H1 (cell line): ENCODE measurements at regions not wholly inside any gene's neighbourhood (a gene's known extent, or its start where the extent isn't known, plus 50 kb on each side); places are given as distances from the start of the nearest gene placed in this dataset.

ENCODE experiments used
- ASH2L ChIP-seq: fragments of 200-600, 300-600 bp; sonication (generic); IDR thresholded peaks from one replicate; pipeline ENCODE4 v1.7.1; 2017; ENCODE audit warnings: low read length
- CHD2 ChIP-seq: IDR thresholded peaks from 2 replicates; pipeline ENCODE4 v1.6.1; 2012; ENCODE audit warnings: low read length, improper control_type of control experiment
- GTF2F1 ChIP-seq: IDR thresholded peaks from 2 replicates; pipeline ENCODE4 v1.6.1; 2012; ENCODE audit warnings: low read depth, low read length, improper control_type of control experiment, borderline replicate concordance
- NANOG ChIP-seq: IDR thresholded peaks from 2 replicates; pipeline ENCODE4 v1.6.1; 2011; ENCODE audit warnings: low read length, low read depth, mild to moderate bottlenecking, inconsistent platforms; ENCODE audit not compliant: insufficient read depth, poor library complexity, severe bottlenecking
- SIRT6 ChIP-seq: IDR thresholded peaks from one replicate; pipeline ENCODE4 v1.7.1; 2012; ENCODE audit warnings: low read length, inconsistent platforms
- TAF1 ChIP-seq: IDR thresholded peaks from 2 replicates; pipeline ENCODE4 v1.6.1; 2011; ENCODE audit warnings: mild to moderate bottlenecking, low read depth, low read length
- TF ChIP-seq, protein P1 (sequence below): fragments of 300-600 bp; sonication (generic); IDR thresholded peaks from 2 replicates; pipeline ENCODE4 v1.7.1; 2012; ENCODE audit warnings: low read length, moderate library complexity, mild to moderate bottlenecking, inconsistent platforms; ENCODE audit not compliant: insufficient replicate concordance

DNA sequence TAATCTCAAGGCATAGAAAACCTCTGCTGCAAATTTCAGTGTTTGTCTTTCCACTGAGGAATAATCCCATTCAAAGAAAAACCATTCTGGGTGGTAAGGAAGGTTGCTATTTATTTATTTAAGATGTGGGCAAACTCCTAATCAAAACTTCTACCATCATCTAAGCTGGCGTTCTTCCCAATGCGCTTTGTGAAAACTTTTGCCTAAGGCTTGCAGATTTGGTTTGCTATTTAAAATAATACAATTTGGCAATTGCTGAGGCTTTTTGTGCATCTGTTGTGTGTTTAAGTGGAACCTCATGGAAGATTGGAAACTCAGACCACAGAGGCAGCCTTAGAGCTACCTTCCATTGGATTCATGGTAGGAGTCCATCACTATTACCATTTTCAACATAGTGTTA, 309.0 kb downstream of the BLID start (continued):
- TF ChIP-seq, protein P1, sequence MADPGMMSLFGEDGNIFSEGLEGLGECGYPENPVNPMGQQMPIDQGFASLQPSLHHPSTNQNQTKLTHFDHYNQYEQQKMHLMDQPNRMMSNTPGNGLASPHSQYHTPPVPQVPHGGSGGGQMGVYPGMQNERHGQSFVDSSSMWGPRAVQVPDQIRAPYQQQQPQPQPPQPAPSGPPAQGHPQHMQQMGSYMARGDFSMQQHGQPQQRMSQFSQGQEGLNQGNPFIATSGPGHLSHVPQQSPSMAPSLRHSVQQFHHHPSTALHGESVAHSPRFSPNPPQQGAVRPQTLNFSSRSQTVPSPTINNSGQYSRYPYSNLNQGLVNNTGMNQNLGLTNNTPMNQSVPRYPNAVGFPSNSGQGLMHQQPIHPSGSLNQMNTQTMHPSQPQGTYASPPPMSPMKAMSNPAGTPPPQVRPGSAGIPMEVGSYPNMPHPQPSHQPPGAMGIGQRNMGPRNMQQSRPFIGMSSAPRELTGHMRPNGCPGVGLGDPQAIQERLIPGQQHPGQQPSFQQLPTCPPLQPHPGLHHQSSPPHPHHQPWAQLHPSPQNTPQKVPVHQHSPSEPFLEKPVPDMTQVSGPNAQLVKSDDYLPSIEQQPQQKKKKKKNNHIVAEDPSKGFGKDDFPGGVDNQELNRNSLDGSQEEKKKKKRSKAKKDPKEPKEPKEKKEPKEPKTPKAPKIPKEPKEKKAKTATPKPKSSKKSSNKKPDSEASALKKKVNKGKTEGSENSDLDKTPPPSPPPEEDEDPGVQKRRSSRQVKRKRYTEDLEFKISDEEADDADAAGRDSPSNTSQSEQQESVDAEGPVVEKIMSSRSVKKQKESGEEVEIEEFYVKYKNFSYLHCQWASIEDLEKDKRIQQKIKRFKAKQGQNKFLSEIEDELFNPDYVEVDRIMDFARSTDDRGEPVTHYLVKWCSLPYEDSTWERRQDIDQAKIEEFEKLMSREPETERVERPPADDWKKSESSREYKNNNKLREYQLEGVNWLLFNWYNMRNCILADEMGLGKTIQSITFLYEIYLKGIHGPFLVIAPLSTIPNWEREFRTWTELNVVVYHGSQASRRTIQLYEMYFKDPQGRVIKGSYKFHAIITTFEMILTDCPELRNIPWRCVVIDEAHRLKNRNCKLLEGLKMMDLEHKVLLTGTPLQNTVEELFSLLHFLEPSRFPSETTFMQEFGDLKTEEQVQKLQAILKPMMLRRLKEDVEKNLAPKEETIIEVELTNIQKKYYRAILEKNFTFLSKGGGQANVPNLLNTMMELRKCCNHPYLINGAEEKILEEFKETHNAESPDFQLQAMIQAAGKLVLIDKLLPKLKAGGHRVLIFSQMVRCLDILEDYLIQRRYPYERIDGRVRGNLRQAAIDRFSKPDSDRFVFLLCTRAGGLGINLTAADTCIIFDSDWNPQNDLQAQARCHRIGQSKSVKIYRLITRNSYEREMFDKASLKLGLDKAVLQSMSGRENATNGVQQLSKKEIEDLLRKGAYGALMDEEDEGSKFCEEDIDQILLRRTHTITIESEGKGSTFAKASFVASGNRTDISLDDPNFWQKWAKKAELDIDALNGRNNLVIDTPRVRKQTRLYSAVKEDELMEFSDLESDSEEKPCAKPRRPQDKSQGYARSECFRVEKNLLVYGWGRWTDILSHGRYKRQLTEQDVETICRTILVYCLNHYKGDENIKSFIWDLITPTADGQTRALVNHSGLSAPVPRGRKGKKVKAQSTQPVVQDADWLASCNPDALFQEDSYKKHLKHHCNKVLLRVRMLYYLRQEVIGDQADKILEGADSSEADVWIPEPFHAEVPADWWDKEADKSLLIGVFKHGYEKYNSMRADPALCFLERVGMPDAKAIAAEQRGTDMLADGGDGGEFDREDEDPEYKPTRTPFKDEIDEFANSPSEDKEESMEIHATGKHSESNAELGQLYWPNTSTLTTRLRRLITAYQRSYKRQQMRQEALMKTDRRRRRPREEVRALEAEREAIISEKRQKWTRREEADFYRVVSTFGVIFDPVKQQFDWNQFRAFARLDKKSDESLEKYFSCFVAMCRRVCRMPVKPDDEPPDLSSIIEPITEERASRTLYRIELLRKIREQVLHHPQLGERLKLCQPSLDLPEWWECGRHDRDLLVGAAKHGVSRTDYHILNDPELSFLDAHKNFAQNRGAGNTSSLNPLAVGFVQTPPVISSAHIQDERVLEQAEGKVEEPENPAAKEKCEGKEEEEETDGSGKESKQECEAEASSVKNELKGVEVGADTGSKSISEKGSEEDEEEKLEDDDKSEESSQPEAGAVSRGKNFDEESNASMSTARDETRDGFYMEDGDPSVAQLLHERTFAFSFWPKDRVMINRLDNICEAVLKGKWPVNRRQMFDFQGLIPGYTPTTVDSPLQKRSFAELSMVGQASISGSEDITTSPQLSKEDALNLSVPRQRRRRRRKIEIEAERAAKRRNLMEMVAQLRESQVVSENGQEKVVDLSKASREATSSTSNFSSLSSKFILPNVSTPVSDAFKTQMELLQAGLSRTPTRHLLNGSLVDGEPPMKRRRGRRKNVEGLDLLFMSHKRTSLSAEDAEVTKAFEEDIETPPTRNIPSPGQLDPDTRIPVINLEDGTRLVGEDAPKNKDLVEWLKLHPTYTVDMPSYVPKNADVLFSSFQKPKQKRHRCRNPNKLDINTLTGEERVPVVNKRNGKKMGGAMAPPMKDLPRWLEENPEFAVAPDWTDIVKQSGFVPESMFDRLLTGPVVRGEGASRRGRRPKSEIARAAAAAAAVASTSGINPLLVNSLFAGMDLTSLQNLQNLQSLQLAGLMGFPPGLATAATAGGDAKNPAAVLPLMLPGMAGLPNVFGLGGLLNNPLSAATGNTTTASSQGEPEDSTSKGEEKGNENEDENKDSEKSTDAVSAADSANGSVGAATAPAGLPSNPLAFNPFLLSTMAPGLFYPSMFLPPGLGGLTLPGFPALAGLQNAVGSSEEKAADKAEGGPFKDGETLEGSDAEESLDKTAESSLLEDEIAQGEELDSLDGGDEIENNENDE = no peak
- TF ChIP-seq NANOG (no peak), CHD2 (no peak), TAF1 (no peak), GTF2F1 (no peak), SIRT6 (no peak), ASH2L (no peak)
